ENCODE measurements at regions not wholly inside any gene's neighbourhood (a gene's known extent, or its start where the extent isn't known, plus 50 kb on each side); places are given as distances from the start of the nearest gene placed in this dataset.

DNA sequence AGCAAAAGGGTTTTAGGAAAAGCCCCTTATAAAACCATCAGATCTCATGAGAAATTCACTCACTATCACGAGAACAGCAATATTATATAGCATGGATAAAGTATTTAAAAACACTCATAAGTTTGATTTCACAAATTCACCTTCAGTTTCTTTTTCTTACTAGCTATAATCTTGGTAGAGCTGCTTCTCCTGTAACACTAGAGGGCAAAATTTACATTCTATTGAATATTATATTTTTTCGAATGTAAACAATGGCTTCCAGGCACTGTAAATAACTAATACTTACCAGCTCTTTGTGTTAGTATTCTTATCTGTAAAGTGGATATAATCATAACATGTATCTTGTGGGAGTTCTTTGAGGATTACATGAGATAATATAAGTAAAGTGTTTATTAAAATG is 259.6 kb downstream of the CCER1 start:
- Histone ChIP-seq H3K79me2 (ENCODE audit: control insufficient read depth, insufficient read depth, low read length) (no peaks in the 10 kb centered on the region), H3K4me1 (ENCODE audit: control insufficient read depth, extremely low read depth, insufficient read depth, low read length) (peaks cover 13% of the 10 kb centered on the region), H3K36me3 (ENCODE audit: control insufficient read depth in 2 of 2, extremely low read depth in 1 of 2, insufficient read depth in 2 of 2, low read length in 2 of 2) (no peaks in the 10 kb centered on the region), H4K20me1 (replicated peaks; ENCODE audit: control insufficient read depth, extremely low read depth, insufficient read depth, low read length) (no peaks in the 10 kb centered on the region), H3K9me1 (replicated peaks; ENCODE audit: control insufficient read depth, extremely low read depth, insufficient read depth, low read length) (no peaks in the 10 kb centered on the region), H3K9me3 (replicated peaks; ENCODE audit: control insufficient read depth, insufficient read depth, low read length) (no peaks in the 10 kb centered on the region), H2AFZ (ENCODE audit: low read depth, low read length) (peak overlapping the region; percentile 66), H3K9ac (replicated peaks; ENCODE audit: extremely low read depth, insufficient read depth, low read length) (no peak overlapping the region), H3K27ac (ENCODE audit: insufficient read depth, low read depth, low read length) (no peak overlapping the region), H3K4me2 (ENCODE audit: insufficient read depth, low read length) (no peak overlapping the region), H3K27me3 (ENCODE audit: control insufficient read depth in 2 of 2, insufficient read depth in 2 of 2, low read length in 2 of 2) (no peaks in the 10 kb centered on the region), H3K4me3 (replicated peaks in 1 of 3; ENCODE audit: insufficient read depth in 1 of 3, low read depth in 1 of 3, low read length in 3 of 3) (no peak overlapping the region)
- intact Hi-C loops (cut with micrococcal nuclease), result loop anchor here (1.0 to 10.0 kb wide), 4 partner anchors 157 to 1153 kb away; no protein-coding TSS in a partner anchor
- POLR2A ChIA-PET, result no interaction called here
- FAIRE-seq (no peak), DNase-seq (ENCODE audit: low read depth, low spot score) (peak; percentile 27)
- TF ChIP-seq CTCF (IDR thresholded peaks at IDR 0.05; ENCODE audit: extremely low read depth in 1 of 2, insufficient read depth in 1 of 2, low read depth in 1 of 2, low read length in 2 of 2) (peak in 1 of 2 donors; percentile 3), MYC (IDR thresholded peaks at IDR 0.05; ENCODE audit: low read depth, low read length) (no peak), POLR2AphosphoS5 (IDR thresholded peaks at IDR 0.05; ENCODE audit: insufficient read depth, low read depth, low read length) (no peak)
- TF ChIP-seq, protein P1, sequence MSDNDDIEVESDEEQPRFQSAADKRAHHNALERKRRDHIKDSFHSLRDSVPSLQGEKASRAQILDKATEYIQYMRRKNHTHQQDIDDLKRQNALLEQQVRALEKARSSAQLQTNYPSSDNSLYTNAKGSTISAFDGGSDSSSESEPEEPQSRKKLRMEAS (IDR thresholded peaks at IDR 0.05; ENCODE audit: insufficient read depth, insufficient read length), result no peak
- CTCF ChIA-PET, result interaction anchor here (0.6 to 2.0 kb wide), 13 partner anchors 11 to 1152 kb away, joined by 3 to 17 read pairs (median 3); no protein-coding TSS in a partner anchor
- BruUV-seq (replicated peaks), result no TSS peak
- dilution Hi-C loops (cut with MboI; ENCODE audit: extremely low pct_ligation_motif_present, low sequenced_read_pairs), result no loop called here

DNA sequence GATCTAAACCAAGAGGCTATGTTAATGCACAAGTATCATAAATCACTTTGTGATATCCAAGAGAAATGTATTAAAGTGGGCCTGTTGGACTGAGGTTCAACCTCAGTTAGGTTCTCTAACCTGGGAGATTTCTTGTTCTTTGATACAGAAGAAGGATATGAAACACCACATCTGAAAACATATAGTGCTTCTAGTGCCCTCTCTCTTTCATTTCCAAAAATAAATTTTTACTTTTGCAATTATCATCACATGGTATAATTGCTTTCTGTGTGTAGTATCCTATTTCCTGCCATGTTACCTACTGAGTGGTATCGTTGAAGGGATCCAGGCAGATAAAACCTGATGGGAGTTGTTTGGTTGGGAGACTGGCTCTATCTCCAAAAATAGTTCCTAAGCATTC is 264.9 kb downstream of the CCER1 start:
- intact Hi-C loops (cut with micrococcal nuclease), result loop anchor here (10.0 kb wide), 1 partner anchor 215 kb away; no protein-coding TSS in a partner anchor
- BruUV-seq (replicated peaks), result no TSS peak
- CTCF ChIA-PET, result no interaction called here

More for the DNA sequence above, 264.9 kb downstream of the CCER1 start:
- Histone ChIP-seq H3K27ac (ENCODE audit: insufficient read depth, low read depth, low read length) (no peak overlapping the region), H3K9me3 (replicated peaks; ENCODE audit: control insufficient read depth, insufficient read depth, low read length) (no peaks in the 10 kb centered on the region), H3K4me1 (ENCODE audit: control insufficient read depth, extremely low read depth, insufficient read depth, low read length) (no peaks in the 10 kb centered on the region), H3K27me3 (ENCODE audit: control insufficient read depth in 2 of 2, insufficient read depth in 2 of 2, low read length in 2 of 2) (no peaks in the 10 kb centered on the region), H3K4me2 (ENCODE audit: insufficient read depth, low read length) (no peak overlapping the region), H2AFZ (ENCODE audit: low read depth, low read length) (no peak overlapping the region), H3K79me2 (ENCODE audit: control insufficient read depth, insufficient read depth, low read length) (no peaks in the 10 kb centered on the region), H4K20me1 (replicated peaks; ENCODE audit: control insufficient read depth, extremely low read depth, insufficient read depth, low read length) (no peaks in the 10 kb centered on the region), H3K4me3 (replicated peaks in 1 of 3; ENCODE audit: insufficient read depth in 1 of 3, low read depth in 1 of 3, low read length in 3 of 3) (no peak overlapping the region), H3K36me3 (ENCODE audit: control insufficient read depth in 2 of 2, extremely low read depth in 1 of 2, insufficient read depth in 2 of 2, low read length in 2 of 2) (no peaks in the 10 kb centered on the region), H3K9me1 (replicated peaks; ENCODE audit: control insufficient read depth, extremely low read depth, insufficient read depth, low read length) (no peaks in the 10 kb centered on the region), H3K9ac (replicated peaks; ENCODE audit: extremely low read depth, insufficient read depth, low read length) (no peak overlapping the region)
- FAIRE-seq (no peak), DNase-seq (ENCODE audit: low read depth, low spot score) (no peak)
- POLR2A ChIA-PET, result no interaction called here
- dilution Hi-C loops (cut with MboI; ENCODE audit: extremely low pct_ligation_motif_present, low sequenced_read_pairs), result no loop called here
- TF ChIP-seq GATA2 (IDR thresholded peaks at IDR 0.05; ENCODE audit: insufficient read depth, insufficient read length, low read depth, low read length) (no peak), CTCF (IDR thresholded peaks at IDR 0.05; ENCODE audit: extremely low read depth in 1 of 2, insufficient read depth in 1 of 2, low read depth in 1 of 2, low read length in 2 of 2) (no peak), MYC (IDR thresholded peaks at IDR 0.05; ENCODE audit: low read depth, low read length) (no peak), EZH2 (IDR thresholded peaks at IDR 0.05; ENCODE audit: borderline replicate concordance, low read depth, low read length, severe bottlenecking) (no peak), POLR2AphosphoS5 (IDR thresholded peaks at IDR 0.05; ENCODE audit: insufficient read depth, low read depth, low read length) (no peak), FOS (IDR thresholded peaks at IDR 0.05; ENCODE audit: borderline replicate concordance, insufficient read depth, low read length) (no peak), JUN (IDR thresholded peaks at IDR 0.05; ENCODE audit: borderline replicate concordance, insufficient read depth, insufficient read length, low read depth) (no peak), POLR2A (IDR thresholded peaks at IDR 0.05; ENCODE audit: low read depth, low read length) (no peak)
- TF ChIP-seq, protein P1 (IDR thresholded peaks at IDR 0.05; ENCODE audit: insufficient read depth, insufficient read length), result no peak
